KOPT-K1 (cell line): ENCODE measurements at regions not wholly inside any gene's neighbourhood (a gene's known extent, or its start where the extent isn't known, plus 50 kb on each side); places are given as distances from the start of the nearest gene placed in this dataset.
"Not testable (repeated sequence)": the region's sequence is repeated elsewhere in the genome, so short reads cannot be mapped to it uniquely, and the experiment has no call there.

Experiments
- H3K27ac ChIP-seq: fragments of 200-600 bp; sonication (generic); 2 replicates; pipeline ENCODE4 v1.5.1; 2016; ENCODE audit warnings: antibody characterized with exemption, mild to moderate bottlenecking, low read depth, low read length; ENCODE audit not compliant: poor library complexity, severe bottlenecking
- H3K36me3 ChIP-seq: fragments of 200-600 bp; sonication (generic); 2 replicates; pipeline ENCODE4 v1.5.1; 2017; ENCODE audit warnings: antibody characterized with exemption, mild to moderate bottlenecking, low read length, moderate library complexity; ENCODE audit not compliant: insufficient read depth
- H3K9me3 ChIP-seq: fragments of 200-600 bp; sonication (generic); 2 replicates; pipeline ENCODE4 v1.5.1; 2017; ENCODE audit warnings: antibody characterized with exemption, low read length, mild to moderate bottlenecking; ENCODE audit not compliant: insufficient read depth, poor library complexity, severe bottlenecking

- Histone ChIP-seq H3K27ac (no peak overlapping the region), H3K36me3 (no peaks in the 10 kb centered on the region), H3K9me3 (no peaks in the 10 kb centered on the region)
Observed at GRCh38 chr15:54790693-54791092, 406.0 kb downstream of the RSL24D1 start.

- H3K36me3 ChIP-seq, result no peaks in the 10 kb centered on the region
- H3K27ac ChIP-seq, result no peak overlapping the region
- H3K9me3 ChIP-seq, result no peaks in the 10 kb centered on the region
Observed at GRCh38 chr15:54789376-54789775, 407.4 kb downstream of the RSL24D1 start.

DNA sequence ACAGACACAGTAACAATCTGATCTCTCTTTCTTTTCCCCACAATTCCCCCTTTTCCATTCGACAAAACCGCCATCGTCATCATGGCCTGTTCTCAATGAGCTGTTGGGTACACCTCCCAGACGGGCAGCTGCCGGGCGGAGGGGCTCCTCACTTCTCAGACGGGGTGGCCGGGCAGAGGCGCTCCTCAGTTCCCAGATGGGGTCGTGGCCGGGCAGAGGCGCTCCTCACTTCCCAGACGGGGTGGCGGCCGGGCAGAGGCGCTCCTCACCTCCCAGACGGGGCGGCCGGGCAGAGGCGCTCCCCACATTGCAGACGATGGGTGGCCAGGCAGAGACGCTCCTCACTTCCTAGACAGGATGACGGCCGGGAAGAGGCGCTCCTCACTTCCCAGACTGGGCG is 415.5 kb downstream of the RSL24D1 start:
- H3K9me3 ChIP-seq, H3K27ac ChIP-seq, H3K36me3 ChIP-seq: not testable (repeated sequence)

- no peaks in the 10 kb centered on the region for H3K9me3 ChIP-seq
- no peaks in the 10 kb centered on the region for H3K36me3 ChIP-seq
- H3K27ac ChIP-seq, result no peak overlapping the region
Observed at GRCh38 chr15:54779271-54779670, 417.5 kb downstream of the RSL24D1 start.

DNA sequence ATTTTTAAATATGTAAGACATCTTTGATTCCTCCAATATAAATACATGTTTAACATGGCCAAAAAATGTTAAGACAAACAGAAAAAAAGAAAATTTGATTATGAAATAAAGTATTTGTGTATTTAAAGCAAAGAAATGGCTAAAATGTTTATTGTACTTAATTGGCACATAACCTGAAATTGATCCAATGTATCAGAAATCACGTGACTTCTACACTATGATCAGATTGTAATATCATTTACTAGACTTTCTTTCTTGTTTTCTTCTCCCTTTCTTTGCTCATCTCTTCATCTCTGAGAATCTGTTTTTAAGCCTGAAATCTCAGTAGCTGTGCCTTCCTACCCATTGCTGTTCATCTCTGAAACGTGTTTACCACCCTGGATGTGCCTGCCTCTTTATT is 420.3 kb downstream of the RSL24D1 start:
- no peak overlapping the region for H3K27ac ChIP-seq
- no peaks in the 10 kb centered on the region for H3K36me3 ChIP-seq
- no peaks in the 10 kb centered on the region for H3K9me3 ChIP-seq

- H3K9me3 ChIP-seq, result no peaks in the 10 kb centered on the region
- no peaks in the 10 kb centered on the region for H3K36me3 ChIP-seq
- H3K27ac ChIP-seq, result no peak overlapping the region
Observed at GRCh38 chr15:54772663-54773062, 424.1 kb downstream of the RSL24D1 start.

DNA sequence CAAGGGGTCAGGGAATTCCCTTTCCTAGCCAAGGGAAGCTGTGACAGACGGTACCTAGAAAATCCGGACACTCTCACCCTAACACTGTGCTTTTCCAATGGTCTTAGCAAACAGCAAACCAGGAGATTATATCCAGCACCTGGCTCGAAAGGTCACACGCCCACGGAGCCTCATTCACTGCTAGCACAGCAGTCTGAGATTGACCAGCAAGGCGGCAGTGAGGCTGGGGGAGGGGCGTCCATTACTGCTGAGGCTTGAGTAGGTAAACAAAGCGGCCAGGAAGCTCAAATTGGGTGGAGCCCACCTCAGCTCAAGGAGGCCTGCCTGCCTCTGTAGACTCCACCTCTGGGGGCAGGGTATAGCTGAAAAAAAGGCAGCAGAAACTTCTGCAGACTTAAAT is 447.3 kb downstream of the RSL24D1 start:
- H3K36me3 ChIP-seq, H3K27ac ChIP-seq, H3K9me3 ChIP-seq: not testable (repeated sequence)

GRCh38 chr15:54722342-54722986 is 474.3 kb downstream of the RSL24D1 start:
- Histone ChIP-seq H3K27ac (no peak overlapping the region), H3K36me3 (no peaks in the 10 kb centered on the region), H3K9me3 (no peaks in the 10 kb centered on the region)

DNA sequence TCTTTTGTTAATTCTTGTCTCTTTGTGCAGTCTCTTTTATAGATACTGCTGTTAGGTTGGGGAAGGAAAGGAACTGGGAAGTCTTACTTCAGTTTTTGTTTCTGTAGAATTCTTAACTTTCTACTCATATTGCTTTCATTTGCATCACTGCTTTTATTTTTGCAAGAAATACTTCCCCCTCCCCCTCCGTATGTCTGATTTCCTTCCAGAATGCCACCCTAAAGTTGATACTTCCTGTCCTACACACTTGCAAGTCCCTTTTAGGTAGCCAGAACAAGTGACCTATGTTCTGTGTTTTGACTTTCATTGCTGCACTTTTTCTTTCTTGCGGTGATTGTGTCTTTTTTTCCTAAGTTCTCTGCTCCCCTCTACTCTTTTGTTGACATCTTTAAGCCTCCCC is 477.4 kb downstream of the RSL24D1 start:
- Histone ChIP-seq H3K36me3 (no peaks in the 10 kb centered on the region), H3K27ac (no peak overlapping the region)

DNA sequence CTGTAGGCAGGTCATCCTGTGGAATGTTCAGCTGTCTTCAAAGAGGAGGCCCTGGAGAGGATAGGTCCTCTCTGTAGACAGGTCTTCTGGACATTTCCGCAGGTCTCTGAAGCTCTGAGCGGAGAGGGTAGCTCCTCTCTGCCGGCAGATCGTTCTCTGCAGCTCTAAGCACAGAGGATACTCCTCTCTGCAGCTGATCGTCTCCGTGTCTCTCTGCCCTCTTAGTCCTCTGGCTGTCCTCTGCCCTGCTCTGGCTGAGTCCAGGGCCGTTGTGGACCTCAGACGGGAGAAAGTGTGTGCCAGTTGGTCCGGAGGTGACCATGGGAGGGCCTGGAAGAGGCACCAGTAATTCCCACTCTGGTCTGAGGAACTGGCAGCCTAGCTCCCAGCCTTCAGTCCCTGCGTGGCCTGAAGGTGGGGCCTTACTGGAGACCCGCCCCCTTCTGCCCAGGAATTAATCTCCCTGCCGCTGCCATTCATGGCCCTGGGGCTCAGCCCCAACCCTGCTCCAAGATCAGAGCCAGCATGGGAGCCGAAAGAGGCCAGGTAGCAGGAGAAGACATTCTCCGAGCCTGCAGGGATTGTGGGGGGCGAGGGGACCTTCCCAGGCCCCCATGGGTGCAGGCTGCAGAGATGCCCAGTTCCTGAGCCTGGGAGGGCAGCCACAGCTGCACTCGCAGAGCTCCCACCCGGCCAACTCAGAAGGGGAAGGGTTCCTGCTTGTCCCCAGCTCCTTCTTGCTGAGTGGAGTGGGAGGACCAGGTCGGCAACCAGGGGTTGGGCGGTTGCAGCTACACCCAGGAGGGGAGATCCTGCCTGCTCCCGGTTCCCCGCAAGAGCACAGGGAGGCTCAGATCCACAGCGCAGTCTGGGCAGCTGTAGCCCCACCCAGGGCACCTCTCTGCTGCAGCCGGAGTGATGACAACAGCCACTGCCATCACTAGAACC is 488.7 kb downstream of the RSL24D1 start:
- H3K9me3 ChIP-seq, result no peaks in the 10 kb centered on the region
- no peaks in the 10 kb centered on the region for H3K36me3 ChIP-seq

More for the DNA sequence above, 477.4 kb downstream of the RSL24D1 start:
- no peaks in the 10 kb centered on the region for H3K9me3 ChIP-seq

DNA sequence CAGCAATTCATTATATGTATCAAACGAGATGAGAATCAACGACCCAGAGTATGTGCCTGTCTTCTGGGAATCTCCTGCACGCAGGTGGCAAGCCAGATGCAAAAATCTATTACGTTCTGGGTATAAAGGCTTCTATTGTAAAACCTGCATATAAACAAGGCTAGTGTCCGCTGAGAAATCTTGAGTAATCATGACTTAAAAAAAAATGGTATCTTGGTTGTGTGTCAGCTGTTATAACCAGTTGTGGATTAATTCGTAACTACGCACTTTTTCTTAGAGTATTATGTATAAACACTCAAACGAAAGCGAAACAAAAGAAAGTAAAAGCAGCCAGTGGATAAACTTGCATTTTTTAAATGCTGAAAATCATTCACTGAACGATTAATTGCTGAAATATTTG is 509.1 kb downstream of the RSL24D1 start:
- Histone ChIP-seq H3K9me3 (no peaks in the 10 kb centered on the region), H3K27ac (no peak overlapping the region), H3K36me3 (no peaks in the 10 kb centered on the region)

More for the DNA sequence above, 488.7 kb downstream of the RSL24D1 start:
- H3K27ac ChIP-seq, result no peak overlapping the region
